Osteocyte (in vitro differentiated cells): ENCODE measurements at regions not wholly inside any gene's neighbourhood (a gene's known extent, or its start where the extent isn't known, plus 50 kb on each side); places are given as distances from the start of the nearest gene placed in this dataset.

Experiments used
- DNase-seq: peaks from one replicate; pipeline ENCODE4 v3.0.0; 2021; ENCODE audit warnings: mixed read lengths; ENCODE audit not compliant: unreplicated experiment; ENCODE audit errors: extremely low spot score
- H3K27ac Mint-ChIP-seq: one replicate; pipeline ENCODE4 v1.8.0; 2021; ENCODE audit warnings: mild to moderate bottlenecking, mixed read lengths; ENCODE audit not compliant: unreplicated experiment
- H3K27me3 Mint-ChIP-seq: one replicate; pipeline ENCODE4 v1.8.0; 2021; ENCODE audit warnings: mixed read lengths; ENCODE audit not compliant: unreplicated experiment
- H3K36me3 Mint-ChIP-seq: one replicate; pipeline ENCODE4 v1.8.0; 2021; ENCODE audit warnings: mixed read lengths; ENCODE audit not compliant: unreplicated experiment
- H3K4me1 Mint-ChIP-seq: one replicate; pipeline ENCODE4 v1.8.0; 2021; ENCODE audit warnings: mixed read lengths; ENCODE audit not compliant: unreplicated experiment
- H3K4me3 Mint-ChIP-seq: one replicate; pipeline ENCODE4 v1.8.0; 2021; ENCODE audit warnings: mild to moderate bottlenecking, moderate library complexity, mixed read lengths; ENCODE audit not compliant: unreplicated experiment
- H3K9me3 Mint-ChIP-seq: one replicate; pipeline ENCODE4 v1.8.0; 2021; ENCODE audit warnings: mixed read lengths; ENCODE audit not compliant: unreplicated experiment
- CTCF ChIP-seq: fragments of 200-600 bp; sonication (generic); IDR thresholded peaks from 2 replicates; pipeline ENCODE4 v1.5.0; 2021; ENCODE audit warnings: antibody characterized with exemption, mild to moderate bottlenecking, moderate library complexity

GRCh38 chr1:60894741-60895140, 187.6 kb upstream of the NFIA start:
- no peak for DNase-seq
- TF ChIP-seq CTCF, result no peak
- H3K4me1 Mint-ChIP-seq, result peaks cover 3% of the 10 kb centered on the region
- H3K27ac Mint-ChIP-seq, result no peak overlapping the region
- H3K4me3 Mint-ChIP-seq, result no peak overlapping the region
- no peaks in the 10 kb centered on the region for H3K9me3 Mint-ChIP-seq
- H3K27me3 Mint-ChIP-seq, result no peaks in the 10 kb centered on the region
- H3K36me3 Mint-ChIP-seq, result no peaks in the 10 kb centered on the region

- H3K27me3 Mint-ChIP-seq, result no peaks in the 10 kb centered on the region
- DNase-seq, result no peak
- no peak for TF ChIP-seq CTCF
- H3K4me3 Mint-ChIP-seq, result no peak overlapping the region
- peaks cover 3% of the 10 kb centered on the region for H3K4me1 Mint-ChIP-seq
- H3K9me3 Mint-ChIP-seq, result no peaks in the 10 kb centered on the region
- no peak overlapping the region for H3K27ac Mint-ChIP-seq
- no peaks in the 10 kb centered on the region for H3K36me3 Mint-ChIP-seq
Measured at GRCh38 chr1:60894130-60894529, 188.2 kb upstream of the NFIA start.

GRCh38 chr1:60893136-60893930, 189.0 kb upstream of the NFIA start:
- Mint-ChIP-seq H3K4me3 (no peak overlapping the region), H3K27ac (no peak overlapping the region), H3K4me1 (peaks cover 3% of the 10 kb centered on the region), H3K27me3 (no peaks in the 10 kb centered on the region), H3K9me3 (no peaks in the 10 kb centered on the region), H3K36me3 (no peaks in the 10 kb centered on the region)
- no peak for TF ChIP-seq CTCF
- no peak for DNase-seq

GRCh38 chr1:60891765-60892164, 190.6 kb upstream of the NFIA start:
- no peak for DNase-seq
- TF ChIP-seq CTCF, result no peak
- peaks cover 6% of the 10 kb centered on the region for H3K4me1 Mint-ChIP-seq
- no peak overlapping the region for H3K4me3 Mint-ChIP-seq
- no peaks in the 10 kb centered on the region for H3K36me3 Mint-ChIP-seq
- no peaks in the 10 kb centered on the region for H3K9me3 Mint-ChIP-seq
- H3K27me3 Mint-ChIP-seq, result no peaks in the 10 kb centered on the region
- H3K27ac Mint-ChIP-seq, result no peak overlapping the region

- no peak overlapping the region for H3K27ac Mint-ChIP-seq
- no peaks in the 10 kb centered on the region for H3K9me3 Mint-ChIP-seq
- no peak for TF ChIP-seq CTCF
- H3K27me3 Mint-ChIP-seq, result no peaks in the 10 kb centered on the region
- H3K36me3 Mint-ChIP-seq, result no peaks in the 10 kb centered on the region
- DNase-seq, result no peak
- H3K4me1 Mint-ChIP-seq, result peaks cover 11% of the 10 kb centered on the region
- H3K4me3 Mint-ChIP-seq, result no peak overlapping the region
Measured at GRCh38 chr1:60891281-60891680, 191.1 kb upstream of the NFIA start.
